ENCODE measurements at regions not wholly inside any gene's neighbourhood (a gene's known extent, or its start where the extent isn't known, plus 50 kb on each side); places are given as distances from the start of the nearest gene placed in this dataset.
"Not testable (repeated sequence)": the region's sequence is repeated elsewhere in the genome, so short reads cannot be mapped to it uniquely, and the experiment has no call there.

GRCh38 chr2:21774691-21775368, 651.1 kb downstream of the TDRD15 start:
- no peak for TF ChIP-seq CTCF (IDR thresholded peaks at IDR 0.05)
- 31 to 35% (median 34%) methylated on average over 6 of the region's 6 CpGs for WGBS, 3 donors
- DNase-seq (no peak), ATAC-seq (no peak)
- Histone ChIP-seq H3K4me1 (no peaks in the 10 kb centered on the region), H3K9me3 (no peaks in the 10 kb centered on the region), H3K36me3 (ENCODE audit: insufficient read depth in 1 of 2, low read depth in 1 of 2) (no peaks in the 10 kb centered on the region), H3K27ac (no peak overlapping the region), H3K27me3 (ENCODE audit: insufficient read depth in 3 of 3, low read length in 2 of 3) (no peaks in the 10 kb centered on the region), H3K4me3 (no peak overlapping the region)
- intact Hi-C loops (cut with DNase I), result no loop called here

- H3K4me1 ChIP-seq, result no peaks in the 10 kb centered on the region
- no peak for TF ChIP-seq CTCF (IDR thresholded peaks at IDR 0.05)
- H3K4me3 ChIP-seq, result no peak overlapping the region
- DNase-seq (no peak), ATAC-seq (no peak)
- intact Hi-C loops (cut with DNase I), result no loop called here
- WGBS, 3 donors, result 89 to 96% (median 91%) methylated on average over 1 of the region's 1 CpG
- H3K27me3 ChIP-seq (ENCODE audit: insufficient read depth in 3 of 3, low read length in 2 of 3), result no peaks in the 10 kb centered on the region
- no peaks in the 10 kb centered on the region for H3K36me3 ChIP-seq (ENCODE audit: insufficient read depth in 1 of 2, low read depth in 1 of 2)
- no peak overlapping the region for H3K27ac ChIP-seq
- H3K9me3 ChIP-seq, result no peaks in the 10 kb centered on the region
Measured at GRCh38 chr2:21779786-21780185, 656.0 kb downstream of the TDRD15 start.

- DNase-seq (no peak), ATAC-seq (no peak)
- TF ChIP-seq CTCF (IDR thresholded peaks at IDR 0.05), result no peak
- Histone ChIP-seq H3K4me3 (no peak overlapping the region), H3K36me3 (ENCODE audit: insufficient read depth in 1 of 2, low read depth in 1 of 2) (no peaks in the 10 kb centered on the region), H3K4me1 (no peaks in the 10 kb centered on the region), H3K9me3 (no peaks in the 10 kb centered on the region), H3K27ac (no peak overlapping the region), H3K27me3 (ENCODE audit: insufficient read depth in 3 of 3, low read length in 2 of 3) (no peaks in the 10 kb centered on the region)
- intact Hi-C loops (cut with DNase I), result no loop called here
- WGBS, 3 donors, result 71 to 78% (median 75%) methylated on average over 2 of the region's 2 CpGs
Measured at GRCh38 chr2:21781962-21782361, 658.2 kb downstream of the TDRD15 start.

- WGBS, 3 donors, result 48 to 58% (median 57%) methylated on average over 6 of the region's 6 CpGs
- H3K4me1 ChIP-seq, result no peaks in the 10 kb centered on the region
- H3K27me3 ChIP-seq (ENCODE audit: insufficient read depth in 3 of 3, low read length in 2 of 3), result no peaks in the 10 kb centered on the region
- ATAC-seq (no peak), DNase-seq (no peak)
- TF ChIP-seq CTCF (IDR thresholded peaks at IDR 0.05), result no peak
- H3K36me3 ChIP-seq (ENCODE audit: insufficient read depth in 1 of 2, low read depth in 1 of 2), result no peaks in the 10 kb centered on the region
- intact Hi-C loops (cut with DNase I), result no loop called here
- H3K27ac ChIP-seq, result no peak overlapping the region
- H3K9me3 ChIP-seq, result no peaks in the 10 kb centered on the region
- H3K4me3 ChIP-seq, result no peak overlapping the region
Measured at GRCh38 chr2:21782866-21783265, 659.1 kb downstream of the TDRD15 start.

GRCh38 chr2:21787941-21788340, 664.2 kb downstream of the TDRD15 start:
- H3K9me3 ChIP-seq, result no peaks in the 10 kb centered on the region
- no peaks in the 10 kb centered on the region for H3K27me3 ChIP-seq (ENCODE audit: insufficient read depth in 3 of 3, low read length in 2 of 3)
- no peak for DNase-seq
- no peak for ATAC-seq
- intact Hi-C loops (cut with DNase I), result no loop called here
- H3K4me3 ChIP-seq, result no peak overlapping the region
- H3K4me1 ChIP-seq, result no peaks in the 10 kb centered on the region
- WGBS, 3 donors, result 89 to 95% (median 90%) methylated on average over 1 of the region's 1 CpG
- H3K36me3 ChIP-seq (ENCODE audit: insufficient read depth in 1 of 2, low read depth in 1 of 2), result no peaks in the 10 kb centered on the region
- no peak for TF ChIP-seq CTCF (IDR thresholded peaks at IDR 0.05)
- no peak overlapping the region for H3K27ac ChIP-seq

GRCh38 chr2:21790311-21790710, 666.5 kb downstream of the TDRD15 start:
- ATAC-seq; DNase-seq; H3K36me3 ChIP-seq (ENCODE audit: insufficient read depth in 1 of 2, low read depth in 1 of 2); H3K27me3 ChIP-seq (ENCODE audit: insufficient read depth in 3 of 3, low read length in 2 of 3); H3K27ac ChIP-seq; H3K9me3 ChIP-seq; intact Hi-C loops (cut with DNase I); H3K4me3 ChIP-seq; H3K4me1 ChIP-seq: not testable (repeated sequence)
- 49 to 62% (median 52%) methylated on average over 6 of the region's 6 CpGs for WGBS, 3 donors

Measured in psoas muscle (tissue), 7 donors.